Glomerular endothelial cell (primary cell): ENCODE measurements at regions not wholly inside any gene's neighbourhood (a gene's known extent, or its start where the extent isn't known, plus 50 kb on each side); places are given as distances from the start of the nearest gene placed in this dataset.

Experiments used
- DNase-seq: peaks from one replicate; pipeline ENCODE4 v3.0.0-alpha.2; 2011; ENCODE audit warnings: low read depth, low spot score; ENCODE audit errors: extremely low read depth

DNA sequence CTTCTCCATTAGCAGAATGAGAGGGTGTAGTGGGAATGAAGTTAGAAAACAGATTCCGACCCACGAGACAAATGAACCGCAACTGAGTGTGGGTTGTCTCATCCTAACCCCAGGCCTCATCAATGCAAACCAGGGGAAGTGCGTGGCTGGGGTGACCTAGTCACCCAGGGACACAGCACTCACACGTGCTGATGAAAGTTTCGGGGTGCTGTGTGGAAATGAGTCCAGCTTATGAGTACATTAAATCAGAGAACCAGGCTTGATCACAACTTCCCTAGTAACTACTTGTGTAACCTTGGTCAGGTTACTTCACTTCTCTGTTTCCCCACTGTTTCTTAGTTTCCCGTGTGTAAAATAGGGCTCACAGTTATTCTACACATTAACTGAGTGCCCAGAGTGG lies 95.4 kb upstream of the CDKN3 start:
- DNase-seq: no peak

DNA sequence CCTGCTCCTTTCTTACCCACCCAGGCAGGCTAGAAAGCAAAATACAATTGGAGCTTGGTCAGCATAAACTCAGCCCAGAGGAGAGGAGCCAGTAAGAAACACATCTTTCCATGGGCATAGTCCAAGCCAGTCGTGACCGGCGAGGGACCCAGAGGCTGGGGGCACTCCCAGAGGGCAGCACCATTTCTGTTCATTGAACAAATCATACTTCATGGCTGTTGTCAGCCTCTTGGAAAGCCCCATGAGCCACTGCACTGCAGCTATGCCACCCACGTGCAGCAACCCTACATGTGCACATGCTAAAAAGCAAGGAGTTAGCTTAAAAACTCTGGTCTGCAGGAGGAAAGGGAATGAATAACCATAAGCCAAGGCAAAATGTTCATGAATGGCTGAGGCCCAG lies 90.0 kb upstream of the CDKN3 start:
- no peak for DNase-seq

DNA sequence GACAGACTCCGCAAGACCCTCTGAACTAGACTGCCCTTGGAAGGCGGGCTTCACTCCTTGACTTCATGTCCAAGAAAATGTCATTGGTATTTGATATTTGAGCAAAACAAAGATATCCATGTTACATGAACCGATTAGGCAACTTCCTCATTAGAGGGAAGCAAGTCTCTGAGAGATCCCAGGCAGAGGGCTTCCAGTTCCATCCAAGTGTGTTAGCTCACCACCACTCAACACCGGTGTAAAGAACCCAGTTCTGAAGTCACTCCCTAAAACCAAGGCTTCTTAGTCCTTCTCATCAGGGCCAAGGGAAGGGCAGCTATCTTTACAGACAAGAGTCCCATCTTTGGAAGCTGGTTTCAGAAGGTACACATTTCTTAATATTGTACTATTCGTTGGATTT lies 87.2 kb upstream of the CDKN3 start:
- DNase-seq: no peak

DNA sequence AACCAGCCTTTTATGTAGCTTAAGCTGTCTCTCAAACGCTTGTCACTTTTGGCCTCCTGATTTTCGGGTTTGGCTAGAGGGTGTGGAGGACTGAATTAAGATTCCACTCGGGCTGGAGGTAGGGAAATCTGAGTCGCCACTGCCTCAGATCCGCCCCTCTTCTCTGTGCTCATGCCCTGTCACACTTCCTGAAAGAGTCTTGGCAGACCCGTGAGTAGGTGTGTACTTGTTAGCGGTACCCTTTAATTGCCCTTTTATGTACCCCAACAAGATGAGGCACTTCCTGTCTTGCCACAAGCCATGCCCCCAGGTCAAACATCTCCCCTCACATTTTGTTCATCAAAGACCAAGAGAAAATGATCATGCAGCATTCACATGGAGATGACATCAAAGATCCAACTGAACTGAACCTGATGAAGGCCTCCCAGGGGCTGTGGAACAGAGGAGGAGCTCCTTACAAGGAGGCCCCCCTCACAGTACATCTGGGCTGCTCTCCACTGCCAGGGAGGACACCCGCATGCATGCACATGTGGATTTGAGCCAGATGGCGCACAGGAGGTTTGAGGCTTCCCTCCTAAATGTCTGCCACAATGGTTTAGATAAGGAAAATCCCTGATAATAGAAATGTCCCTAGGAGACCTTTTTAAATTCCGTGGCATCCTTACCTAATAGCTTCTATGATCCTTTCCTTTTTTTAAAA lies 86.5 kb upstream of the CDKN3 start:
- DNase-seq: no peak

DNA sequence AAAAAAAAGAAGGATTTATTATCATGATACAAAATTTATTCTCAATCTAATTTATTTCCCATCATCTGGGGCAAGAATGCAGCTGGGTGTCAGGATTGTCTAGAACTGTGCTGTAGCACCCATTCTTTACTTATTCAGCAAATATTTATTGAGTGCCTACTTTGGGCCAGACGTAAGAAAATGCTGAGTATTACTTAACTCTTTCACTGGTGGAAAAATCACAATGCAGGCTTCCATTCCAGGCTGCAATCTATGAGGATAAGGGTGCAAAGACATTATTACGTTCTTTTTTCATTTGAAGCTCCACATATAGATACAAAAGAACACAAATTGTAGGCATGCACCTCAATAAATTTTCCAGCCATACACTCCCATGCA lies 86.0 kb upstream of the CDKN3 start:
- no peak for DNase-seq

DNA sequence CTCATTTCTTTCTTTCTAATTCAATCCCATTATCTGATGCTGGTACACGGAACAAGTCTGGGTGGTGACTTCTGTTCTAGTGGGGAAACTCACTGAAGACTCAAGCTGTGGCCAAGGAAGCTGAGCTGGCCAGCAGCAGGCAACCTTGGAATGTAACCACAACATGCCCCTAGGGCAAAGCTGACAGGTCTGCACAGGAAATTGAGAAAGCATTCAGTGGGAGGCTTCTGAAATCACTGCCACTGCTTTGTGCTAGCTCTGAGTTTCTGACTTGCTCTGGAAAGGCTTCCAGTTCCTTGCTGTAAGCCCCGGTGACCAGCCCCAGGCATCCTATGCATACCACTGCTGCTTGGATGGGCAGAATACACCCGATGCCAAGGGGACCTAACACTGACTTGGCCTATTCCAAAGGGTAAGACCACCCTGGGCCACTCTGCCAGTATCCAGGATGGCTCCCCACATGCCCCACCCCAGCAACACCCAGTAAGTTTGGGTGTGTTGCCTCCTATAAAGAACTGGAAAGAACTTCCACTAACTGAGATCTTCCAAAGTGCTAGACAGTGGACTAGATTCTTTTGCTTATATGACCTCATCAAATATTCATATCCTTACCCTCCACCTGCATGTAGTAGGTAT lies 84.5 kb upstream of the CDKN3 start:
- DNase-seq: no peak

DNA sequence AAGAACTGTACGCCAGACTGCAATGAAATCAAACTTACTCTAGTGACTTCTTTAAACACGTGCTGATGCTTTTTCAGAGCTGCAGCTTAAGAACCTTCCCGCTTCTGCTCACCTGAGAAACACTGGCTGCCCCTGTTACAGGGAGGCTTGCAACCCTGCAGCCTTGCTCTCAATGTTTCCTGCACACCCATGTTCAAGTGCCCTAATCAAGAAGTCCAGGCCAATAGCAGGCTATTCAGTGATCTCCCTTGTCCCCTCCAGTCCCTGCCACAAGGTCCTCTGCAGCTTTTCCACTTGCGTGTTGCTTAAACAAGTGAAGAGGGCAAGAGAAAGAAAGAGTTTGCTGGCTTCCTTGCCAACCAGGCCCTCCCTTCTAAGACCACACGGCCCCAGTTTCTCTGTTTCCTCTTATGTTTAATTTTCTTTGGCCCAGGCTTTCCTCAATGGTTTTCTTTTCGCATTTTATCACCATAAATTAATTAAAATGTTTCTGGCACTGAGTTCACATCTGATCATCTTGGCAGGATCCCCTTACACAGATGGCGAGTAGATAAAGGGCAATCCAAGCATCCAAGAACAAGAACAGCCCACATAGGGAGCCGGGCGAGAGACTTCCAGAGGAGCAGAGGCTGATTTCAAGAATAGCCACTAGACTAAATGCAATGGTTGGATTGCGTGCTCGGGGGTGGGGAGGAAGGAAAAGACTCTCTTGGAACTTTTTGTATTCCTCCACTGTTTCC lies 82.3 kb upstream of the CDKN3 start:
- no peak for DNase-seq

DNA sequence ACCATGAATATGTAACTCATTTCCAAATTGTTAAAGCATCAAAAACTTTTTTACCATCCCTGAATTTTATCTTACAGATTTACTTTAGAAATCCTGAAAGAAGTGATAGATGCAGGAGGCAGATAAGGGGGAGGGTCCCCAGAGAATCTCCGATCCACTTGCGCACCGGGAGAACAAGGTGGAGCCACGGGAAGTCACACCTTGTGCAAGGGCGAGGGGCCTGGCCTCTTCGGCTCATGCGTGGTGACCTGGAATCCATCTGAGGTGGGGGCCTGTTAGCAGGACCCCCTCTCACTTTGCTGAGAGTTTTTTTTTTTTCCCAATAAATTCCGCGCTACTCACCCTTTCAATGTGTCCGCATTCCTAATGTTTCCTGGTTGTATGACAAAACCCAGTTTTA lies 80.2 kb upstream of the CDKN3 start:
- no peak for DNase-seq

DNA sequence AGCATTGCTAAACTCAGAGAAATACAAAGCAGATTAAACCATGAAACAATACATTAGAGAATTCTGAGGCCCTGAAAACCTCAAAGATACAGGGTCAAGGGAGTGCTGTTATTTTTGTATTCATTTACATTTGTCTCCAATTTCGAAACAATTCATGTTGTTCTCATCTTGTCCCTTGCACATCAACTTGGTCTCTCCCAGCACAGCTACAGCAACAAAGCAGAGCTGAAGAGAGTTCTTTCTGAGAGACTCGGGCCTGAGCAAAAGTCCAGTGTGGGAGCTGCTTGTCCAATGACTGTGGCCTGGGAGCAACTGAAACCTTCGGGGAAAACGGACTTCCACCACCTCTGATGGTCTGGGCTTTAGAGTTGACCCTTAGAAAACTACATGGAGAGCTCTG lies 79.4 kb upstream of the CDKN3 start:
- DNase-seq: no peak

DNA sequence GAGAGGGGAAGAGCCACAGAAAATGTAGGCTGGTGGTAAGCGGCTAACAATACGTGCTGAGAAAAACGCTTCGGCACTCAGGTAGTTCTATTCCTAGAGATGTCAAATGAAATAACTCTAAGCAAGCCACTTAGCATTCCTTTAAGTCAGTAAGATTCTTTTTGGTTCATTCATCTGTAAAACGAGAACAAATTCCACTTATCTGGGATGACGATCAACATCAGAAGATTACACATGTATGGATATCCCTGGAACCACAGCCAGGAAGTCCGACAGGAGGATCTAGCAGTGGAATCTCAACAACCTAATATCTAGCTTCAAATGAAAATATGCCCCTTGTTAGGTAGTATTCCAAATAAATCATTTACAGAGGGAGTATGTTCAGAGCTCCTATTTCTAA lies 74.6 kb upstream of the CDKN3 start:
- no peak for DNase-seq

DNA sequence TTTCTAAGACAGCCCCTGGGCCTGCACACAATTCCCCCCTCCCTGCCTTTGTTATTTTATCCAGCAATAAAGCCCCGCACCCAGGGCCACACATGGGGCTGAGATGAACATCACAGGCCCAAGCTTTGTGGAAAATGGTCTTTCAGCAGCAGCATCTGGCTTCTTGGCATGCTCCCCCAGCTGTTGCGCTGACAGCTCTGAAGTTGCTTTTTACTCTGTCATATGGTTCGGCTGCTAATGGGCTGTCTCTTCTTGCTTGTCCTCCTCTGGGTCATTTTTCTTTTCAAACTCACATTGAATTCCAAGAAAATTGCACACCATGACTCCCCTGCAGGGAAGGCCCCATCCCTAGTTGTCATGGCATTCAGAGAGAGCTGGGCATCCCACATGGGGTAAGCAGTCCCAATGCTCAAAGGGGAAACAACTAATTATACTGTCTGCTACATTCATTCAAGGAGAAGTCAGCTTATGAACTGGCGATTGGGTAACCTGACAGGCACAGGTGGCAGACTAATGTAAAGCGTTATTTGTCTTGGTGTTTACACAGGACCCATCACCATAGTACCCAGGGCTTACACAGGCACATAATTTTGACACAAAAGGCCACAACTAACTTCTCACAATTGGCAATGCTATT lies 74.0 kb upstream of the CDKN3 start:
- DNase-seq: no peak

DNA sequence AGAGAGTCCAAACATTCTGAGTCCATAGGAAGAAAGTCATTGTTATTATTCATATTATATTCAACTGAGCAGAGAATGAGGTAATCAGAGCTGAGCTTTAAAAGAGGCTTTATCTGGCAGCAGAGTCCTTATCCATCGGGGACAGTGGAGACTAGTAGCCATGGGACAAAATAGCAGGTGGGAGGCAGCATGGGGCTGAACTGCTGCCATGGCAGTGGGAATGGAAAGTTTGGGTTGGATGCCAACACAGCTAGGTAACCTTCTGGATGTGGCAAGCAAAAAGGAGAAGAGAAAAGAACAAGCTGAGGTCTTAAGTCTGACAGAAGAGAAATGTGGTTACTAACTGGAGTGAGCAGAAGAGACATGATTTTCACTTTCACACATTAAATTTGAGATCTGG lies 71.0 kb upstream of the CDKN3 start:
- no peak for DNase-seq

DNA sequence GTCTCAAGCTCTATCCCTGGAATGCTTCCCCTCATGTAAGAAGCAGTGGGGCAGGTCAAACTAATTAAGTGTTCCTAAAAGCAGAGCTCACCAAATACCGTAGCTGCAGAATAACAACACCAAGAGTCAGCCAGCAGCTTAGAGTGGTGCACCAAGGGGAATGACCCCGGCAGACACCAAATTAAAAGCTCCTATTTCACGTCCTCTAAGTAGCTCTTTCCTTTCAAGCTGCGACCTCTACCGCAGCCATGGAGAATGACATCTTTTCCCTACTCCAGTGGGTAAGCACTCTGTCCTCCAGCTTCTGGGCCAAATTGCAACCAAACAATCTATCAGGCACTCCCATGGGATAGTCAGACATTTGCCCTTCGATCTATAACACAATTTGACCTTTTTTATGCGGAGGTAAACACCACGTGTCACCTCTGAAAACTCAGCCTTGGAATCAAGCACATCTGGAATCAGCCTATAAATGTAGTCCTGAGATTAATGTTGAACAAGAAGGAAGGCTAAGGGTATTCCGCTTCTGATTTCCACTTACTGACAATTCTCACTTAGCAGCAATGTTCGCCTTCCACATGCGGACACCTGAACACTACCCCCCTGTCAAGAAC lies 67.6 kb upstream of the CDKN3 start:
- no peak for DNase-seq

DNA sequence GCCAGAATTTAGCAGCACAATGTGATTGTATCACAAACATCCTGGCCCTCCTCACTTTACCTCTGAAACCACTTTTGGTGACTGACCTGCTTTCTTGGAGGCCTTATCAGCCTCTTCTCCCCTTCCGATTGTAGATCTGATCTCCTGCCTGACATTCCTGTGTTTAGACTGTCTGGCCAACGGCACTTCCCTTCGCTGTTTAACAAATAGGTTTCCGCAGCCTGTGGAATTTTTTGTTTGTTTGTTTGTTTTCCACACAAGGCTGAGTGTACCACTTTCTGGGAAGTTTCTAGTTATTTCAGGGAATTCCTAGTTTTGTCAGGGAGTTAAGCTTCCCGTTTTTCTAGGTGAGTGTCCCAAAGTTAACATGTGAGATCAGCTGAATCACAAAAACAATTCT lies 65.9 kb upstream of the CDKN3 start:
- DNase-seq: no peak

DNA sequence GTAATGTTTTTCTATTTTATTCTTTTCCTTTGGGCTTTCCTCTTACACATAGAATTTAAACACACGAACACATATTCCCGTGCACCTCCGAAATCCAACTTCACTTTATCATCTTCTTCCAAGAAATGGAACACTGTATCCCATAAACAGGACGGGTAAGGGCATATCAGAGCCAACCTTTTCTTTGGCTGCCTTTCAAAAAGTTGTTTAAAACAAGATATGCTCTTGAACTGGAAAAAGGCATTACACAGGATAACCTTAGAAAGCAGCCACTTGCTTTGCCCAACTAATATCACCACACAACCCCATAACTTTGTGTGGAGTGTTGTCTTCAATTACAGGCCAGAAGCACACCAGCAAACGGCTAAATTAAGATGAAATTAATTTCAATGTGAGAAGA lies 65.3 kb upstream of the CDKN3 start:
- DNase-seq: no peak

DNA sequence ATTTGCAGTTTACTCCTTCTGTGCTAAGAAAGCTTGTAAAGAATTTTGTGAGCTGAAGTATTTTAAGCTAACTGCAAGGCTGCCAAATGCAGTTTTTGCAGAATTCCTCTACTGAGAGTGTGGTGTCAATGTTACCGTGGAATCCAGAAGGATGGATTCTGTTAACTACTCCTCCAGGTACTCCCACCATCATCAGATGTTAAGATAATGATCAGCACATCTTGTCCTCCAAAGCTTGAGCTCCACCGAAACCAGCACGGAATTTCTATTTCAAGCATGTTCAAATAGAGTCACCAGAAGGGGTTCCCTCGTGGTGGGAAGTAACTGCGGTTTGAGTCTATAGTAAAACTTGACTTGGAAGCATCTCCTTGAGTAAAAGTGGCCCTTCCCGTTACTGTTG lies 64.3 kb upstream of the CDKN3 start:
- DNase-seq: no peak

DNA sequence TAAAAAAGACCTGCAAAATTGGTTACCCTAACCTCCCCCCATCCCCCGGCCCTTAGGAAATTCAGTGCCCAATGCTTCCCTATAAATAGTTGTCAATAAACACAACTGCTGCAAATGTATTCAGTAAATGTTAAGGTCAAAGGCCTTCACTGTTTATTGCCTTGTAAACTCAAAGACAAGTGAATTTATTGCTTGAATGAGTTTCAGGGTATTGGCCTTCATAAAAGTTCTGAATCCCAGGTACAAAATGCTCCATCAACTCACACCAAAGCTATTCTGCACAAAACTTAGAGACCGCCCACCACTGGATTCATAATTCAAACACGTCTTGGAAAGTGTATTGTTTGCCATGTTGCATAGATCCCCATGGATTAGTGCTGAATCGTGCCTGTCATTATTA lies 63.3 kb upstream of the CDKN3 start:
- no peak for DNase-seq

DNA sequence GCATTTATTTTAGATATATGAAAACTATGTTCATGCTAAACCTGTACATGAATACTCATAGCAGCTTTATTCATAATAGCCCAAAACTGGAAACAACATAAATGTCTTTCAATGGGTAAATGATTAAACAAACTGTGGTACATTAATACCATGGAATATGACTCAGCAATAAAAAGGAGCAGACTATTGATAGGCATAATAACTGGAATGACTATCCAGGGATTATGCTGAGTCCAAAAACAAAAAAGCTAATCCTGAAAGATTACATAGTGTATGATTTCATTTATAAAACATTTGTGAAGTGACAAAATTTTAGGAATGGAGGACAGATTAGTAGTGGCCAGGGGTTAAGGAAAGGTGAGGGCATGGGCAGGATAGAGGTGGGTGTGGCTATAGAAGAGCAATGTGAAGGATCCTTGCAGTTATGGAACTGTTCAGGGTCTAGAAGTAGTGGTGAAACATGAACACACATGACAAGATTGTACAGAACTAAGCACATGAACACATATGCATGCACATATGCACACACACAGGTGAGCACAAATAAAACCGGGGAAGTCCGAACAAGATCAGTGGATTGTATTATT lies 61.1 kb upstream of the CDKN3 start:
- no peak for DNase-seq

DNA sequence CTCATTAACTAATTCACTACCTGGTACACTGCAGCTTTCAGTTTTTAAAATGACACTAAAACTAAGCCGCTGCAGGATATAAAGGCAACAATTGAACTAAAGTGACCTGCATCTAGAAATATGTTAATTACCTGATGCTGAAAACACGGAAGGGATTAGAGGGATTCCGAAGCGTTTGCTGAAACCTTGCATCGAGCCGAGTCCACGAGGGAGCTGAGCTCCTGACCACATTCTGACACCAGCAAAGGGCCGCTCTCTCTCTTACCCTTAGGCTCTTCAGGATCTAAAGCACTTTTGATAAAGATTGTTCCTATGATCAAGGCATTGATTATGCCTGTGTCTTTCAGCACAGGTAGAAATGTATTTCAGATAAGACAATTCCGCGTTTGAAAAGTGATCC lies 59.5 kb upstream of the CDKN3 start:
- no peak for DNase-seq

DNA sequence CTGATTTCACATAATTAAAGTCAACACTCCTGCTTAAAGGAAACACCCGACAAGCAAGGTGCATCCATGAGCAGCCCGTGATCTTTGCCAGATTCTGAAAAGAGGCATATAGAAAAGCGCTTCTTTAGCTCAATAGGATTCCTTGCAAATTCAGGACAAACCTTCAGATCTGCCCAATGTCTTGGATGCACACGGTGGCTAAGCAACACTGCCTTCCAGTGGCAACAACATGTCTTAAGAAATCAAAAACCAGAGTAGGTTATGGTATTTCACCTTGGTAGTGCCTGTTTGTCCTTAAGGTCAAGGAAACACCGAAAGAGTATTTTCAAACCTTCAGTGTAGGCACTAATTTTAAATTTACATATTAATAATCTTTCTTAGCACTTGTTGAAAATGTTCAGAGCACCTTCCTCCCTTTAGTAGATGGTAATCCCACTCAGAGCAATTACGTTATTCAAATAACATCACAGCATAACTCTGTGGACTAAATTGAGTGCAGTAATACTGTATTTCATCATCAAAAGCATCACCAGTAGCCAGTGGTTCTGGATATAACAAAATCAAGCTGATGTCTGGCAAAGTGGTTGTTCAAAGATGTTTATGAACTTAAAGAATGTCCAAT lies 58.0 kb upstream of the CDKN3 start:
- DNase-seq: no peak

DNA sequence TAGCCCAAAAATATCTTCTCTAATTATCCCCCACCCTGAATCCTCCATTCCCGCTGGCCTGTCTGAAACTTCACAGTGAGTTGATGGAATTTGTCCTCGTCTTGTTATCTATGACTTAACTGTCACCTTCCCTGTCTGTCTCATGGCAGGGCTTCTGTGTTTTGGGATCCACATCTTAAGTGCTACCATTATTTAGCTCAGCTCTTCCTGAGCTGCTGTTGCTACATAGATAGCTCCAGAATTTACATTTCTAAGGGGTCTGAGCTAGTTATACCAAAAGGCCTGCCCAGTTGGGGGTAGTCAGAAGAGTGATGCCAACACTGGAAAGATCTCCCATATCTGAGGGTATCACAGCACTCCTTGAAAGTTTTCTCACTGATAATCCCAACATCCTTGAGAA lies 57.0 kb upstream of the CDKN3 start:
- DNase-seq: no peak
